ENCODE measurements at regions not wholly inside any gene's neighbourhood (a gene's known extent, or its start where the extent isn't known, plus 50 kb on each side); places are given as distances from the start of the nearest gene placed in this dataset.
"Not testable (repeated sequence)": the region's sequence is repeated elsewhere in the genome, so short reads cannot be mapped to it uniquely, and the experiment has no call there.

- DNase-seq (ENCODE audit: low read depth): no peak
- no peak for TF ChIP-seq CTCF (IDR thresholded peaks at IDR 0.05; ENCODE audit: insufficient read depth, low read depth, low read length, missing control alignments)
- no peak overlapping the region for H3K4me3 ChIP-seq (ENCODE audit: low read depth, low read length)
Observed at GRCh38 chr9:1170918-1171317, 120.8 kb downstream of the DMRT2 start.

GRCh38 chr9:1171546-1171945 lies 121.4 kb downstream of the DMRT2 start:
- TF ChIP-seq CTCF (IDR thresholded peaks at IDR 0.05; ENCODE audit: insufficient read depth, low read depth, low read length, missing control alignments): no peak
- H3K4me3 ChIP-seq (ENCODE audit: low read depth, low read length): no peak overlapping the region
- DNase-seq (ENCODE audit: low read depth): no peak

- DNase-seq (ENCODE audit: low read depth): no peak
- no peak for TF ChIP-seq CTCF (IDR thresholded peaks at IDR 0.05; ENCODE audit: insufficient read depth, low read depth, low read length, missing control alignments)
- no peak overlapping the region for H3K4me3 ChIP-seq (ENCODE audit: low read depth, low read length)
Observed at GRCh38 chr9:1173211-1173610, 123.1 kb downstream of the DMRT2 start.

GRCh38 chr9:1173993-1174392 lies 123.8 kb downstream of the DMRT2 start:
- no peak overlapping the region for H3K4me3 ChIP-seq (ENCODE audit: low read depth, low read length)
- no peak for DNase-seq (ENCODE audit: low read depth)
- TF ChIP-seq CTCF (IDR thresholded peaks at IDR 0.05; ENCODE audit: insufficient read depth, low read depth, low read length, missing control alignments): no peak

GRCh38 chr9:1179366-1179765 lies 129.2 kb downstream of the DMRT2 start:
- TF ChIP-seq CTCF (IDR thresholded peaks at IDR 0.05; ENCODE audit: insufficient read depth, low read depth, low read length, missing control alignments): no peak

GRCh38 chr9:1184146-1184545 lies 134.0 kb downstream of the DMRT2 start:
- H3K4me3 ChIP-seq (ENCODE audit: low read depth, low read length): no peak overlapping the region
- no peak for DNase-seq (ENCODE audit: low read depth)
- no peak for TF ChIP-seq CTCF (IDR thresholded peaks at IDR 0.05; ENCODE audit: insufficient read depth, low read depth, low read length, missing control alignments)

More at GRCh38 chr9:1179366-1179765, 129.2 kb downstream of the DMRT2 start:
- H3K4me3 ChIP-seq (ENCODE audit: low read depth, low read length): no peak overlapping the region
- no peak for DNase-seq (ENCODE audit: low read depth)

- not testable (repeated sequence) for DNase-seq (ENCODE audit: low read depth)
Observed at GRCh38 chr9:1187137-1187536, 137.0 kb downstream of the DMRT2 start.

GRCh38 chr9:1195636-1196035 lies 145.5 kb downstream of the DMRT2 start:
- DNase-seq (ENCODE audit: low read depth); H3K4me3 ChIP-seq (ENCODE audit: low read depth, low read length): not testable (repeated sequence)

More at GRCh38 chr9:1187137-1187536, 137.0 kb downstream of the DMRT2 start:
- not testable (repeated sequence) for H3K4me3 ChIP-seq (ENCODE audit: low read depth, low read length)
